ENCODE measurements at regions not wholly inside any gene's neighbourhood (a gene's known extent, or its start where the extent isn't known, plus 50 kb on each side); places are given as distances from the start of the nearest gene placed in this dataset.

DNA sequence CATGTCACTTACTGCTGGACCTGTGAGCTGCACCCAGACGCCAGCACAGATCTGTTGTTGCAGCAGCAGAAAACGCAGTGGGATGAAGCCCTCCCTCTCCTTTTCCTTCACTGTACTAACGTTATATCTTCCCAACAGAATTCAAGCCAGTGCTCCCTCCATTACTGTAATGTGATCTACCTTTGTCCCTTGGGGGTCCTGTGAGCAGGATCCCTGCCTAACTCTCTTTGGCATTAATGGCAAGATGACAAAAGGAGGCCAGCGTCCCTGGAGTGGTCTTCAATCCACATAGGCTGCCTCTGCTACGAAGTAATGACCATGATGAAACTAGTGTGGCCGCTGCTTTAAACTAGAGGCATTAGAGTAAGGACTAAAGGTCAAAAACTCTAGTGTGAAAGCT, 69.3 kb upstream of the SOX14 start:
- Histone ChIP-seq H3K27ac (ENCODE audit: low read depth in 1 of 2, low read length in 2 of 2) (no peak overlapping the region), H4K20me1 (ENCODE audit: insufficient read depth, low read length) (no peaks in the 10 kb centered on the region), H3K9me3 (replicated peaks in 1 of 2; ENCODE audit: control insufficient read depth in 1 of 2, insufficient read depth in 1 of 2, low read length in 2 of 2) (no peaks in the 10 kb centered on the region), H3K4me1 (ENCODE audit: control insufficient read depth in 1 of 2, insufficient read depth in 2 of 2, low read length in 2 of 2) (no peaks in the 10 kb centered on the region), H3K4me3 (replicated peaks in 1 of 3; ENCODE audit: low read depth in 2 of 3, low read length in 3 of 3) (no peak overlapping the region), H3K27me3 (ENCODE audit: control insufficient read depth in 2 of 2, insufficient read depth in 2 of 2, low read length in 2 of 2) (no peaks in the 10 kb centered on the region), H3K36me3 (replicated peaks in 1 of 2; ENCODE audit: control insufficient read depth in 1 of 2, insufficient read depth in 2 of 2, low read length in 2 of 2) (no peaks in the 10 kb centered on the region), H3K4me2 (replicated peaks; ENCODE audit: extremely low read depth, low read length, poor library complexity, severe bottlenecking) (no peak overlapping the region), H2AFZ (ENCODE audit: insufficient read depth, low read depth, low read length, poor library complexity, severe bottlenecking) (no peak overlapping the region), H3K9ac (ENCODE audit: insufficient read depth, low read length, poor library complexity, severe bottlenecking) (no peak overlapping the region), H3K79me2 (ENCODE audit: insufficient read depth, low read length) (no peaks in the 10 kb centered on the region)
- TF ChIP-seq, protein P1, sequence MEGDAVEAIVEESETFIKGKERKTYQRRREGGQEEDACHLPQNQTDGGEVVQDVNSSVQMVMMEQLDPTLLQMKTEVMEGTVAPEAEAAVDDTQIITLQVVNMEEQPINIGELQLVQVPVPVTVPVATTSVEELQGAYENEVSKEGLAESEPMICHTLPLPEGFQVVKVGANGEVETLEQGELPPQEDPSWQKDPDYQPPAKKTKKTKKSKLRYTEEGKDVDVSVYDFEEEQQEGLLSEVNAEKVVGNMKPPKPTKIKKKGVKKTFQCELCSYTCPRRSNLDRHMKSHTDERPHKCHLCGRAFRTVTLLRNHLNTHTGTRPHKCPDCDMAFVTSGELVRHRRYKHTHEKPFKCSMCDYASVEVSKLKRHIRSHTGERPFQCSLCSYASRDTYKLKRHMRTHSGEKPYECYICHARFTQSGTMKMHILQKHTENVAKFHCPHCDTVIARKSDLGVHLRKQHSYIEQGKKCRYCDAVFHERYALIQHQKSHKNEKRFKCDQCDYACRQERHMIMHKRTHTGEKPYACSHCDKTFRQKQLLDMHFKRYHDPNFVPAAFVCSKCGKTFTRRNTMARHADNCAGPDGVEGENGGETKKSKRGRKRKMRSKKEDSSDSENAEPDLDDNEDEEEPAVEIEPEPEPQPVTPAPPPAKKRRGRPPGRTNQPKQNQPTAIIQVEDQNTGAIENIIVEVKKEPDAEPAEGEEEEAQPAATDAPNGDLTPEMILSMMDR (IDR thresholded peaks at IDR 0.05), result no peak
- Mint-ChIP-seq H3K36me3 (no peaks in the 10 kb centered on the region), H3K4me3 (no peak overlapping the region), H3K9me3 (peaks cover 0 to 2% (median 0%) of the 10 kb centered on the region in 7 donors), H3K27me3 (ENCODE audit: low read depth in 3 of 3) (peaks cover 0 to 6% (median 3%) of the 10 kb centered on the region in 3 donors), H3K4me1 (no peaks in the 10 kb centered on the region), H3K27ac (no peak overlapping the region)
- intact Hi-C loops (cut with micrococcal nuclease), result no loop called here
- 81% methylated on average over 4 of the region's 6 CpGs for WGBS (ENCODE audit: insufficient coverage)
- DNase-seq, result no peak

DNA sequence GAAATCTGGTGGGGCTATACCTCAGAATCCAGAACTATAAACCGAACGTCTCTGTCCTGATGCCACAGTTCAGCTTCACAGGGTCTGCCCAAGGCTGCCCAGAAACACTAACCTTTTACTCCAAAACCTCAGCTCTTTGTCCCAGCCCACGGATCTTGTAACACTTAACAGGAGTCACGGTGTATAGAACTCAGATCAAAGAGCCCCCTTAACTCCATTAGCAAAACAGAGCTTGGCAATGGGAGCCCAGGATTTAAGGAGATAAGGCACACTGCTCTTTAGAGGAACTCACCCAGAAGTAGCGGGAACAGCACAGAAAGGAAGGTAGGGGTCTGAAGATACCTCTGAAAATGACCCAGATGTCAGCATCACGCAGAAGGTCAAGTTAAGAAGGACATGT, 68.8 kb upstream of the SOX14 start:
- WGBS (ENCODE audit: insufficient coverage), result 83% methylated on average over 3 of the region's 6 CpGs
- H3K36me3 Mint-ChIP-seq, result no peaks in the 10 kb centered on the region
- no peaks in the 10 kb centered on the region for H3K4me1 Mint-ChIP-seq
- Histone ChIP-seq H4K20me1 (ENCODE audit: insufficient read depth, low read length) (no peaks in the 10 kb centered on the region), H2AFZ (ENCODE audit: insufficient read depth, low read depth, low read length, poor library complexity, severe bottlenecking) (no peak overlapping the region), H3K27ac (ENCODE audit: low read depth in 1 of 2, low read length in 2 of 2) (no peak overlapping the region), H3K4me3 (replicated peaks in 1 of 3; ENCODE audit: low read depth in 2 of 3, low read length in 3 of 3) (no peak overlapping the region), H3K9me3 (replicated peaks in 1 of 2; ENCODE audit: control insufficient read depth in 1 of 2, insufficient read depth in 1 of 2, low read length in 2 of 2) (no peaks in the 10 kb centered on the region), H3K27me3 (ENCODE audit: control insufficient read depth in 2 of 2, insufficient read depth in 2 of 2, low read length in 2 of 2) (no peaks in the 10 kb centered on the region), H3K9ac (ENCODE audit: insufficient read depth, low read length, poor library complexity, severe bottlenecking) (no peak overlapping the region), H3K4me2 (replicated peaks; ENCODE audit: extremely low read depth, low read length, poor library complexity, severe bottlenecking) (no peak overlapping the region), H3K79me2 (ENCODE audit: insufficient read depth, low read length) (no peaks in the 10 kb centered on the region), H3K36me3 (replicated peaks in 1 of 2; ENCODE audit: control insufficient read depth in 1 of 2, insufficient read depth in 2 of 2, low read length in 2 of 2) (no peaks in the 10 kb centered on the region), H3K4me1 (ENCODE audit: control insufficient read depth in 1 of 2, insufficient read depth in 2 of 2, low read length in 2 of 2) (no peaks in the 10 kb centered on the region)
- peaks cover 0 to 2% (median 0%) of the 10 kb centered on the region in 7 donors for H3K9me3 Mint-ChIP-seq
- DNase-seq, result no peak
- intact Hi-C loops (cut with micrococcal nuclease), result no loop called here
- no peak overlapping the region for H3K27ac Mint-ChIP-seq
- H3K27me3 Mint-ChIP-seq (ENCODE audit: low read depth in 3 of 3), result peaks cover 0 to 4% (median 3%) of the 10 kb centered on the region in 3 donors
- TF ChIP-seq, protein P1 (IDR thresholded peaks at IDR 0.05), result no peak
- no peak overlapping the region for H3K4me3 Mint-ChIP-seq

All from CD14-positive monocyte (primary cell).